H1 (cell line): ENCODE measurements at regions not wholly inside any gene's neighbourhood (a gene's known extent, or its start where the extent isn't known, plus 50 kb on each side); places are given as distances from the start of the nearest gene placed in this dataset.

Source experiments
- EGR1 ChIP-seq: IDR thresholded peaks from 2 replicates; pipeline ENCODE4 v1.6.1; 2011; ENCODE audit warnings: low read depth, low read length, borderline replicate concordance
- JUND ChIP-seq: IDR thresholded peaks from 2 replicates; pipeline ENCODE4 v1.6.1; 2011; ENCODE audit warnings: mild to moderate bottlenecking, improper control_type of control experiment, low read length
- RXRA ChIP-seq: IDR thresholded peaks from 2 replicates; pipeline ENCODE4 v1.6.1; 2011; ENCODE audit warnings: low read depth, mild to moderate bottlenecking, low read length, moderate library complexity; ENCODE audit not compliant: insufficient read depth
- TBP ChIP-seq: IDR thresholded peaks from 2 replicates; pipeline ENCODE4 v1.6.1; 2011; ENCODE audit warnings: low read depth, low read length, improper control_type of control experiment
- TF ChIP-seq, protein P1 (sequence below): IDR thresholded peaks from 2 replicates; pipeline ENCODE4 v1.6.1; 2012; ENCODE audit warnings: inconsistent platforms

GRCh38 chr7:17622451-17622850 is 317.8 kb downstream of the SNX13 start (continued):
- TF ChIP-seq RXRA = no peak
- TF ChIP-seq EGR1 = no peak
- TF ChIP-seq TBP = no peak
- TF ChIP-seq JUND = no peak
- TF ChIP-seq, protein P1, sequence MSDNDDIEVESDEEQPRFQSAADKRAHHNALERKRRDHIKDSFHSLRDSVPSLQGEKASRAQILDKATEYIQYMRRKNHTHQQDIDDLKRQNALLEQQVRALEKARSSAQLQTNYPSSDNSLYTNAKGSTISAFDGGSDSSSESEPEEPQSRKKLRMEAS = no peak
